HEK293 (cell line): ENCODE measurements at regions not wholly inside any gene's neighbourhood (a gene's known extent, or its start where the extent isn't known, plus 50 kb on each side); places are given as distances from the start of the nearest gene placed in this dataset.

ENCODE experiments used
- CTCF ChIP-seq: fragments of 450-650 bp; formaldehyde crosslinking; IDR thresholded peaks from 2 replicates; pipeline ENCODE4 v1.5.1; 2016; ENCODE audit warnings: missing biosample characterization, missing genetic modification characterization
- SETDB1 ChIP-seq: IDR thresholded peaks from one replicate; pipeline ENCODE4 v1.6.1; 2017; ENCODE audit warnings: mild to moderate bottlenecking, low read length, moderate library complexity, mixed read lengths; ENCODE audit not compliant: insufficient read length
- ZNF785 ChIP-seq: fragments of 450-650 bp; formaldehyde crosslinking; IDR thresholded peaks from 2 replicates; pipeline ENCODE4 v1.5.1; 2016; ENCODE audit warnings: missing biosample characterization, missing genetic modification characterization
- TF ChIP-seq, protein P1 (sequence below): fragments of 450-650 bp; formaldehyde crosslinking; IDR thresholded peaks from 2 replicates; pipeline ENCODE4 v1.5.1; 2016; ENCODE audit warnings: missing biosample characterization, missing genetic modification characterization

DNA sequence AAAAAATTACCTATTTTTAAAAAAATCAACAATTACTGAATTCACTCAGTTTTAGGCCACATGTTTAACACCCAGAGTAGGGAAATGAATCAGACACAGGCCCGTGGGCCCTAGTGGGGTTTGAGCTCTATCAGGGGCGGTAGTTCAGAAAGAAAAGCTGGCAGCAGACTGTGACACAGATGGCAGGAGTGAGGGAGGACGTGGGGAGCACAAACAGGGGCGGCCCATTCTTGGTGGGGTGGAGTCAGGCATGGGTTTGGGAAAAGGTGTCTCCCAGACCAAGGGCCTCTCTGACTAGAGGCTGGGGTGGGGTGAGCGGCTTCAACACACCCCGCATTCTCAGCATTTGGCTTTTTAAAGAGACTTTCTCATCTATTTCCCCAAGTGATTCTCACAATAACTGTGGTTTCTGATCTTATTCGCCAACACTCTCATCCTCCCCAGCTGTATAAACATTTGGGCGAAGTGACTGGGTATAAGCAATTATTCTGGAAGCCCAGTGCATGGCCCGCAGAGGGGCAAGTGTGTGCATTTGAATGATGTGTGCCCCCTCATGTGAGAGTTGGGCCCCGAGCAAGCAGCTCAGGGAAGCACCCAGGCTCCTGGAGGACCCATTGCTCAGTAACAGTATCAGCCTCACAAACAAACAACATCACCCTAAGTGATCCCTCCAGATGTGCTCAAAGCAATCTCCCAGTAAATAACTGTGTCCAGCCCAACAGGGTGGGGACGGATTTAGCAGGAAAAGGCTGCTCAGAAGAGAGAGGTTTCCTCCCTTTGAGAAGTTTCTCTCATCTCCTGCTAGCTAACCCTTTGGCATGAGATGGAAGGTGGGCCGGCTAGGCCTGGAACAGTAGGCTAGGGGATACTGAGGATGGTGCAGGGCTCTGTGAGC, 437.6 kb upstream of the ZMIZ1 start:
- TF ChIP-seq SETDB1 (no peak), CTCF (tag by site-specific recombination) (no peak), ZNF785 (tag by site-specific recombination) (no peak)
- TF ChIP-seq, protein P1, sequence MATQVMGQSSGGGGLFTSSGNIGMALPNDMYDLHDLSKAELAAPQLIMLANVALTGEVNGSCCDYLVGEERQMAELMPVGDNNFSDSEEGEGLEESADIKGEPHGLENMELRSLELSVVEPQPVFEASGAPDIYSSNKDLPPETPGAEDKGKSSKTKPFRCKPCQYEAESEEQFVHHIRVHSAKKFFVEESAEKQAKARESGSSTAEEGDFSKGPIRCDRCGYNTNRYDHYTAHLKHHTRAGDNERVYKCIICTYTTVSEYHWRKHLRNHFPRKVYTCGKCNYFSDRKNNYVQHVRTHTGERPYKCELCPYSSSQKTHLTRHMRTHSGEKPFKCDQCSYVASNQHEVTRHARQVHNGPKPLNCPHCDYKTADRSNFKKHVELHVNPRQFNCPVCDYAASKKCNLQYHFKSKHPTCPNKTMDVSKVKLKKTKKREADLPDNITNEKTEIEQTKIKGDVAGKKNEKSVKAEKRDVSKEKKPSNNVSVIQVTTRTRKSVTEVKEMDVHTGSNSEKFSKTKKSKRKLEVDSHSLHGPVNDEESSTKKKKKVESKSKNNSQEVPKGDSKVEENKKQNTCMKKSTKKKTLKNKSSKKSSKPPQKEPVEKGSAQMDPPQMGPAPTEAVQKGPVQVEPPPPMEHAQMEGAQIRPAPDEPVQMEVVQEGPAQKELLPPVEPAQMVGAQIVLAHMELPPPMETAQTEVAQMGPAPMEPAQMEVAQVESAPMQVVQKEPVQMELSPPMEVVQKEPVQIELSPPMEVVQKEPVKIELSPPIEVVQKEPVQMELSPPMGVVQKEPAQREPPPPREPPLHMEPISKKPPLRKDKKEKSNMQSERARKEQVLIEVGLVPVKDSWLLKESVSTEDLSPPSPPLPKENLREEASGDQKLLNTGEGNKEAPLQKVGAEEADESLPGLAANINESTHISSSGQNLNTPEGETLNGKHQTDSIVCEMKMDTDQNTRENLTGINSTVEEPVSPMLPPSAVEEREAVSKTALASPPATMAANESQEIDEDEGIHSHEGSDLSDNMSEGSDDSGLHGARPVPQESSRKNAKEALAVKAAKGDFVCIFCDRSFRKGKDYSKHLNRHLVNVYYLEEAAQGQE (tag by site-specific recombination), result no peak
